ENCODE measurements at regions not wholly inside any gene's neighbourhood (a gene's known extent, or its start where the extent isn't known, plus 50 kb on each side); places are given as distances from the start of the nearest gene placed in this dataset.

GRCh38 chr4:151887816-151888180 is 127.0 kb upstream of the GATB start:
- no peaks in the 10 kb centered on the region for H3K27me3 ChIP-seq (replicated peaks in 1 of 4; ENCODE audit: control extremely low read depth in 1 of 4, control insufficient read depth in 3 of 4, insufficient read depth in 4 of 4, low read length in 3 of 4)
- peaks cover 0 to 4% (median 0%) of the 10 kb centered on the region in 3 donors for H3K9me3 ChIP-seq (ENCODE audit: control extremely low read depth in 1 of 3, control insufficient read depth in 2 of 3, insufficient read depth in 1 of 3, low read length in 2 of 3)
- no peak overlapping the region for H3K4me3 Mint-ChIP-seq
- no peak overlapping the region for H2AFZ ChIP-seq (ENCODE audit: insufficient read depth, low read depth, low read length, poor library complexity, severe bottlenecking)
- TF ChIP-seq CTCF (IDR thresholded peaks at IDR 0.05) = no peak
- TF ChIP-seq EZH2 (IDR thresholded peaks at IDR 0.05; ENCODE audit: borderline replicate concordance, insufficient read depth, low read depth, low read length, poor library complexity, severe bottlenecking) = no peak
- H3K27me3 Mint-ChIP-seq = no peaks in the 10 kb centered on the region
- H3K36me3 ChIP-seq (replicated peaks in 1 of 2; ENCODE audit: control extremely low read depth in 1 of 2, control insufficient read depth in 1 of 2, extremely low read depth in 1 of 2, insufficient read depth in 2 of 2, low read length in 1 of 2) = no peaks in the 10 kb centered on the region
- no peak overlapping the region for H3K9ac ChIP-seq (ENCODE audit: low read length)
- H3K79me2 ChIP-seq (ENCODE audit: control insufficient read depth, insufficient read depth, low read length) = no peaks in the 10 kb centered on the region
- no peak overlapping the region for H3K27ac ChIP-seq (ENCODE audit: low read length in 2 of 2)
- intact Hi-C loops (cut with micrococcal nuclease) = no loop called here
- peaks cover 14% of the 10 kb centered on the region for H3K4me1 Mint-ChIP-seq
- DNase-seq = no peak
- H4K20me1 ChIP-seq (ENCODE audit: control insufficient read depth, insufficient read depth, low read length, poor library complexity, severe bottlenecking) = no peaks in the 10 kb centered on the region
- no peak for ATAC-seq (ENCODE audit: low read depth)
- H3K9me3 Mint-ChIP-seq (ENCODE audit: insufficient read depth) = no peaks in the 10 kb centered on the region
- peak overlapping the region; percentile 18 for H3K4me2 ChIP-seq (replicated peaks; ENCODE audit: low read depth, low read length, poor library complexity, severe bottlenecking)
- H3K27ac Mint-ChIP-seq = no peak overlapping the region
- CTCF ChIA-PET = no interaction called here
- WGBS (ENCODE audit: insufficient coverage) = 100% methylated on average over 1 of the region's 3 CpGs
- POLR2A ChIA-PET = no interaction called here
- H3K4me3 ChIP-seq (ENCODE audit: control extremely low read depth in 1 of 5, extremely low read depth in 1 of 5, insufficient read depth in 1 of 5, low read depth in 2 of 5, low read length in 4 of 5) = no peak overlapping the region
- H3K4me1 ChIP-seq (ENCODE audit: control insufficient read depth in 2 of 2, insufficient read depth in 2 of 2, low read length in 2 of 2) = peaks cover 18 to 26% of the 10 kb centered on the region in 2 donors

GRCh38 chr4:151887031-151887815 is 126.4 kb upstream of the GATB start:
- DNase-seq (peak; percentile 19), ATAC-seq (ENCODE audit: low read depth) (peak; percentile 28)
- CTCF ChIA-PET = no interaction called here
- Histone ChIP-seq H3K9ac (ENCODE audit: low read length) (no peak overlapping the region), H2AFZ (ENCODE audit: insufficient read depth, low read depth, low read length, poor library complexity, severe bottlenecking) (no peak overlapping the region), H3K9me3 (ENCODE audit: control extremely low read depth in 1 of 3, control insufficient read depth in 2 of 3, insufficient read depth in 1 of 3, low read length in 2 of 3) (peaks cover 0 to 4% (median 0%) of the 10 kb centered on the region in 3 donors), H3K27me3 (replicated peaks in 1 of 4; ENCODE audit: control extremely low read depth in 1 of 4, control insufficient read depth in 3 of 4, insufficient read depth in 4 of 4, low read length in 3 of 4) (no peaks in the 10 kb centered on the region), H3K4me3 (ENCODE audit: control extremely low read depth in 1 of 5, extremely low read depth in 1 of 5, insufficient read depth in 1 of 5, low read depth in 2 of 5, low read length in 4 of 5) (no peak overlapping the region), H3K4me1 (ENCODE audit: control insufficient read depth in 2 of 2, insufficient read depth in 2 of 2, low read length in 2 of 2) (peaks cover 18 to 26% of the 10 kb centered on the region in 2 donors), H4K20me1 (ENCODE audit: control insufficient read depth, insufficient read depth, low read length, poor library complexity, severe bottlenecking) (no peaks in the 10 kb centered on the region), H3K79me2 (ENCODE audit: control insufficient read depth, insufficient read depth, low read length) (no peaks in the 10 kb centered on the region), H3K36me3 (replicated peaks in 1 of 2; ENCODE audit: control extremely low read depth in 1 of 2, control insufficient read depth in 1 of 2, extremely low read depth in 1 of 2, insufficient read depth in 2 of 2, low read length in 1 of 2) (no peaks in the 10 kb centered on the region), H3K27ac (ENCODE audit: low read length in 2 of 2) (no peak overlapping the region), H3K4me2 (replicated peaks; ENCODE audit: low read depth, low read length, poor library complexity, severe bottlenecking) (no peak overlapping the region)
- Mint-ChIP-seq H3K27me3 (no peaks in the 10 kb centered on the region), H3K4me3 (no peak overlapping the region), H3K27ac (no peak overlapping the region), H3K4me1 (peaks cover 17% of the 10 kb centered on the region), H3K9me3 (ENCODE audit: insufficient read depth) (no peaks in the 10 kb centered on the region)
- WGBS (ENCODE audit: insufficient coverage) = 51% methylated on average over 7 of the region's 9 CpGs
- intact Hi-C loops (cut with micrococcal nuclease) = no loop called here
- POLR2A ChIA-PET = no interaction called here
- TF ChIP-seq EZH2 (IDR thresholded peaks at IDR 0.05; ENCODE audit: borderline replicate concordance, insufficient read depth, low read depth, low read length, poor library complexity, severe bottlenecking) = no peak
- TF ChIP-seq CTCF (IDR thresholded peaks at IDR 0.05) = no peak

Measured in B cell (primary cell).